GM20000 (cell line): ENCODE measurements at regions not wholly inside any gene's neighbourhood (a gene's known extent, or its start where the extent isn't known, plus 50 kb on each side); places are given as distances from the start of the nearest gene placed in this dataset.

Experiments
- DNase-seq: peaks from one replicate; pipeline ENCODE4 v3.0.0; 2012; ENCODE audit warnings: low spot score
- TF ChIP-seq, protein P1 (sequence below): IDR thresholded peaks from 2 replicates; pipeline ENCODE4 v1.5.1; 2012; ENCODE audit warnings: mild to moderate bottlenecking, control low read depth; ENCODE audit errors: extremely low read depth, missing control alignments

DNA sequence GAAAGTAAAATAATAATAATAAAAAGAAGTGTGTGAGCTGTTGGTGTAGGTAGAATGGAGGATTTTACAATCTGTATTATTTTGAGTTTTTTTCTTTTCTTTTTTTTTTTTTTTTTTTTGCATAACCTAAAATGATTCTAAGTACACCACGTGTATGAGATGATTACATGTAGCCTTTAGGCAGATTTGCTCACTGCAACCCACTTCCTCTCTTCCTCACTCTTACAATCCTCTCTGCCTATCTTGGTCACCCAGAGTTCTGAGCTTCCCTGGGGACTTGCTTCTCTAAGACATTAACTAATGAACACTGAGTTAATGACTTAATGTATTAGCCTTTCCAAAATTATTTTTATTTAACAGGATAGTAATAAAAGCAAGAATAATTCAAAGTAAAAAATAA, 1169.6 kb downstream of the EFNB2 start:
- DNase-seq: no peak
- TF ChIP-seq, protein P1, sequence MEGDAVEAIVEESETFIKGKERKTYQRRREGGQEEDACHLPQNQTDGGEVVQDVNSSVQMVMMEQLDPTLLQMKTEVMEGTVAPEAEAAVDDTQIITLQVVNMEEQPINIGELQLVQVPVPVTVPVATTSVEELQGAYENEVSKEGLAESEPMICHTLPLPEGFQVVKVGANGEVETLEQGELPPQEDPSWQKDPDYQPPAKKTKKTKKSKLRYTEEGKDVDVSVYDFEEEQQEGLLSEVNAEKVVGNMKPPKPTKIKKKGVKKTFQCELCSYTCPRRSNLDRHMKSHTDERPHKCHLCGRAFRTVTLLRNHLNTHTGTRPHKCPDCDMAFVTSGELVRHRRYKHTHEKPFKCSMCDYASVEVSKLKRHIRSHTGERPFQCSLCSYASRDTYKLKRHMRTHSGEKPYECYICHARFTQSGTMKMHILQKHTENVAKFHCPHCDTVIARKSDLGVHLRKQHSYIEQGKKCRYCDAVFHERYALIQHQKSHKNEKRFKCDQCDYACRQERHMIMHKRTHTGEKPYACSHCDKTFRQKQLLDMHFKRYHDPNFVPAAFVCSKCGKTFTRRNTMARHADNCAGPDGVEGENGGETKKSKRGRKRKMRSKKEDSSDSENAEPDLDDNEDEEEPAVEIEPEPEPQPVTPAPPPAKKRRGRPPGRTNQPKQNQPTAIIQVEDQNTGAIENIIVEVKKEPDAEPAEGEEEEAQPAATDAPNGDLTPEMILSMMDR: no peak

DNA sequence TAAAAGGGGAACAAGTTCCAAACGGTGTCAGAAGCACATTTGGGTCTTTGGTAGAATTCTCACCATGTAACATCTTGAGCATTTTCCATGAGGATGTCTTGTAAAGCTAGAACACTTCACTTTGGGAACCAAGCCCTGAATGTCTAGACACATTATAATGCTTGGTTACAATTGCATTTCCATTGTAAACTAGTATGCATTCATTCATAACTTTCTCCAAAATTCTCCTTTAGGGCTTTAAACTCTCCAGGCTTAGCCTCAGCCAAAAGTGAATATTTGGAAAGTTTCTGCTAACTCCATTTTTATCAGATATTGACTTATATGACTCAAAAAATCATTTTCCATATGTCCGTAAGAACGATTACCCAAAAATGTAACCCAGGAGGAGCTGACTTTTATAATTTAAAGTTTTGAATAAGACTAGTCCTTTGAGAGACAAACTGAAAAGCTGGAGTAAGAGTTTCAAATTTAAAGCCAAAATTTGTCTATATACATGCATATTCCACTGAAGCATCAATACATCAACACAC, 1170.4 kb downstream of the EFNB2 start:
- DNase-seq: no peak
- TF ChIP-seq, protein P1: no peak

DNA sequence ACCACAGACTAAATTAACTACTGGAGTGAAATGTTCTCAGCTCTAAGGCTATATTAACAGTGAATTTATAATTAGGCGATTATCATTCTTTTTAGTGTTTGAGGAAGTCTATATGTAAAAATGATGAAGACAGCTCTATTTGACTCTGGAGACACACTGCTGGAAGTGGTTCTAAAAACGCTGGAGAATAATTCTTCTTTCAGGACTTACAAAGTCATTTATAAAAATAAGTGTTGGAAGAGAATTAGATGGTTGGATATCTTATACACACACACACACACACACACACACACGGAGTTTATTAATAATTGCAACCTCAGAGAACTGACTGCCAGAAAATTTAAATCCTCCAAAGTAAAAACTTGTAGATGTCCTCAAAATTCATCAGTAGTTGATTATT, 1171.3 kb downstream of the EFNB2 start:
- DNase-seq: no peak
- TF ChIP-seq, protein P1: no peak

DNA sequence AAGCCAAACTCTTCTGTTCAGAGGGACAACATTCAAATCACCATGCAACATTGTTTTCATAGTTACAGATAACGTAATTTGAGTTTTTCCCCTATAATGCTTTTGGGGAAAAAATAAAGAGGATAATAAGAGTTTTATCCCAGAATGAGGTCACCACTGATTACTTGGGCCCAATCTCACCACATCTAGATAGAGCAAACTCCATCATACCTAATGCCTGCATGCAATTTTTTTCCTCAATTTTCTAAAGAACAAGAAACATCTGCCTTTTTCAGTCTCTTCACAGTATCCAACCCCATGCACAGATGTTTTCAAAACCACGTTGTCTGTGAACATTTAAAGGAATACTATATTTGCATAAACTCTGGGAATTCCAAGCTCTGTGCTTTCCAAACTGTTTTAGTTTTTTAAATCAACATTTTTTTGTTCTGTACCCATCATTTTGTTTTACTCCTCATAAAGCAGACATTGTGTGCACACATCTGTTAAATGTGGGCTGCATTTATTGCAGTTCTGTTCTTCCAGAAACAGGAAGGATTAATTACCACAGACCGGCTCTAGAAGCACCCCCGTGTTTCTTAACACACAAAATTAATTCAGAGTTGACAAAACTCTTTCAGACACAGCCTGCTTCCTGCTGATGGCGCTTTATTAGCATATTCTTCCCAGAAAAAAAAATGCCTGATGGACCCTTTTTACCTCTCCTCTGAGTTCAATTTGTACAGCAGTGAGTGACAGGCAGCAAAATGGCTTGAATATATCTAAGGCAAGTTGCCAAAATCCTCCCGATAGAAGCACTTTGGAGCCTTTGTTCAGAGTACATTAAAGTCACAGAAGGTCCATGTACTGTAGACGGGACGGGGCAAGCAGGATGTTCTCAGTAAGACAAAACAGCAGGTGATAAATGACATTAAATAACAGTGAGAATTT, 1171.9 kb downstream of the EFNB2 start:
- DNase-seq: no peak
- TF ChIP-seq, protein P1: no peak

DNA sequence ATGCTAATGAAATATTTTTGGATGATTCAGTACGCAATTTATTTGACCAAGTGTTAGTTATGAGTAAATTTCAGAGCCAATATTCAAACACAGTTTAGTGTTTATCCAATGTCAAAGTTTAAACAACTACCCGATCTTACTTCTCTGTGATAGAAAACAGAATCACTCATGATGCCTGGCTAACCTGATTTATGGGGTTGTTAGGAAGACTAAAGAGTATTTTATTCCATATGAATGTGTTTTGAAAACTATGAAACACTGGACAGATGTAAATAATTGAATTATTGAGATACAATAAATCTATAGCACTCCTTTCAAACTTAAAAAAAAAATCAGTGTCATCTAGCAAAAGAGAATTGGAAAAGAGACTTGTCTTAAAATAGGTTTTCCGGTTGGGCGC, 1181.8 kb downstream of the EFNB2 start:
- no peak for DNase-seq
- TF ChIP-seq, protein P1: no peak

DNA sequence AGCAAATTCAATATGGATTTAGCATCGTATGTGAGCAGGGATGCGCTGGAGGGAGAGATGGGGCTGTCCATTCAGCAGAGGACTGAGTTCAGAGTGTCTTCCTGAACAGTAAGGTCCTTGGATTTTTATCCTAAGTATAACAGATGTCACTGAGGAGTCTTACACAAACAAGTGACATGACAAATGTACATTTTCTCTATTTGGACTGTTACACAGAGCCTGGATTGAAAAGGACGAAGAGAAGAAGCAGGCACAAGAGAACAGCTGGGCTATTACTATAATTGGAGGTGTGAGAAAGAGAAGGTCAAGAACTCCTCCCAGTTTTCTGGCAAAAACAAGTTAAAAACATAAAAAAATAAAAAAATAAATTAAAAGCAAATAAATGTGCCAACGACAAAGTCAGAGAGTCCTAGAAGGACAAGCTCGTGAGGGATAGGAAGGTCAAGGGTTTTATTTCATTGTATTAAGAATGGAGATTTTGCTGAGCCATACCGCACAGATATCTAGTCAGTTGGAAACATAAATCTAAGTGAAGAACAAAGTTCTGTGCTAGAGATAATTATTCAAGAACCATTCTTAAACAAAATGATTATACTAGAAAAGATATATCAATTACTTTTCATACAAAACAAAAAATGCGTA, 1186.3 kb downstream of the EFNB2 start:
- TF ChIP-seq, protein P1: no peak
- no peak for DNase-seq
